Heart left ventricle (tissue), 13 donors: ENCODE measurements at regions not wholly inside any gene's neighbourhood (a gene's known extent, or its start where the extent isn't known, plus 50 kb on each side); places are given as distances from the start of the nearest gene placed in this dataset.

Experiments
- POLR2A ChIP-seq, 2 donors: fragments of 450-650 bp; IDR thresholded peaks; one replicate each; pipeline ENCODE4 v1.6.1; 2017; ENCODE audit warnings: antibody characterized with exemption in 2 of 2, mild to moderate bottlenecking in 2 of 2, moderate library complexity in 2 of 2
- TF ChIP-seq, protein P1 (sequence below), 12 donors: fragments of 200-600 bp; sonication (generic) in 4 of 12; IDR thresholded peaks; one replicate each; pipeline versions ENCODE4 v1.5.0 to v1.8.0; 2018 to 2022; ENCODE audit warnings: antibody characterized with exemption in 12 of 12, mild to moderate bottlenecking in 5 of 12
- donor health status: ischemic (EF 13 %, LVEDD 7.1; RV severe dilation, severe dysfunction).
- donor health status: DM: no; HTN: yes; CAD: no.
- donor health status: DM: no; HTN: no; CAD: no.
- donor health status: ischemic (EF 25% LVEDD 6.9; RV normal size, moderate dysfunction).
- donor health status: ischemic (EF 25% LVEDD 5.7; RV mildly dilated, moderate dysfunction).
- donor health status: ischemic (EF 35%, LVEDD 5.7; RV mildly dilated, moderate dysfunction).
- donor health status: nonischemic (EF 11% LVEDD 7.7; RV severe dilation, severe dysfunction).
- donor health status: DM: yes; HTN: yes; CAD: no.
- donor health status: PGD.
- donor health status: ischemic (EF 29% LVEDD 5.4; RV normal size, mild dysfunction).
- donor health status: nonischemic (EF 23%, LVEDD 6.1; RV moderate dilation, normal function).

DNA sequence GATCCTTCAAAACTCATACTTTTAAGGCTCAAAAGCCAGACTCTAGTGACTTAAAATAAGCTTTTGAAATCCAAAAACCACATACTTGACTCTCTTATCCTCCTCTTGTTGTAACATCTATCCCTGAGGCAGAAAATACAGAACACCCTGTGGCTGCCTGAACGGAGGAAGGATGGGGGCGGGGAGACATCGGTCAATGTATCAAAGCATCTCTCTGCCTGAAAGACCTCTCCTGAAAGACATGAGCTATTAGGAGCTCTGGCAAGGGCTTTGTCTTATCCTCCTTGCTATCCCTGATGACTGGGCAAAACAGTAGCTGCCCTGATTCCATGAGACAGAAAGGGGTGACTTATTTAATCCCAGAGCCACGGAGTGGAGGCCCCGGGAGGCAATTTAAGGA, 122.4 kb downstream of the MN1 start:
- TF ChIP-seq, protein P1, sequence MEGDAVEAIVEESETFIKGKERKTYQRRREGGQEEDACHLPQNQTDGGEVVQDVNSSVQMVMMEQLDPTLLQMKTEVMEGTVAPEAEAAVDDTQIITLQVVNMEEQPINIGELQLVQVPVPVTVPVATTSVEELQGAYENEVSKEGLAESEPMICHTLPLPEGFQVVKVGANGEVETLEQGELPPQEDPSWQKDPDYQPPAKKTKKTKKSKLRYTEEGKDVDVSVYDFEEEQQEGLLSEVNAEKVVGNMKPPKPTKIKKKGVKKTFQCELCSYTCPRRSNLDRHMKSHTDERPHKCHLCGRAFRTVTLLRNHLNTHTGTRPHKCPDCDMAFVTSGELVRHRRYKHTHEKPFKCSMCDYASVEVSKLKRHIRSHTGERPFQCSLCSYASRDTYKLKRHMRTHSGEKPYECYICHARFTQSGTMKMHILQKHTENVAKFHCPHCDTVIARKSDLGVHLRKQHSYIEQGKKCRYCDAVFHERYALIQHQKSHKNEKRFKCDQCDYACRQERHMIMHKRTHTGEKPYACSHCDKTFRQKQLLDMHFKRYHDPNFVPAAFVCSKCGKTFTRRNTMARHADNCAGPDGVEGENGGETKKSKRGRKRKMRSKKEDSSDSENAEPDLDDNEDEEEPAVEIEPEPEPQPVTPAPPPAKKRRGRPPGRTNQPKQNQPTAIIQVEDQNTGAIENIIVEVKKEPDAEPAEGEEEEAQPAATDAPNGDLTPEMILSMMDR (IDR thresholded peaks at IDR 0.05), result no peak
- no peak for TF ChIP-seq POLR2A (IDR thresholded peaks at IDR 0.05)
